Gastrocnemius medialis (tissue), 4 donors: ENCODE measurements at regions not wholly inside any gene's neighbourhood (a gene's known extent, or its start where the extent isn't known, plus 50 kb on each side); places are given as distances from the start of the nearest gene placed in this dataset.
"Not testable (repeated sequence)": the region's sequence is repeated elsewhere in the genome, so short reads cannot be mapped to it uniquely, and the experiment has no call there.

Source experiments
- CTCF ChIP-seq, 5 experiments: fragments of 450-650 bp in 3 of 5; fragments of 200-600 bp in 2 of 5; sonication (generic) in 2 of 5; IDR thresholded peaks in 4 of 5; conservative IDR thresholded peaks in 1 of 5; 1 replicate in 4 of 5; 2 replicates in 1 of 5; pipeline ENCODE4 v1.5.1; 2016 to 2019; ENCODE audit warnings: antibody characterized with exemption in 5 of 5, mild to moderate bottlenecking in 3 of 5, moderate library complexity in 3 of 5
- POLR2A ChIP-seq, 2 donors: fragments of 450-650 bp; IDR thresholded peaks; one replicate each; pipeline ENCODE4 v1.6.1; 2017; ENCODE audit warnings: antibody characterized with exemption in 2 of 2, mild to moderate bottlenecking in 2 of 2, moderate library complexity in 2 of 2

- TF ChIP-seq CTCF (IDR thresholded peaks at IDR 0.05 in 4 of 5, conservative IDR thresholded peaks at IDR 0.05 in 1 of 5); POLR2A (IDR thresholded peaks at IDR 0.05): not testable (repeated sequence)
Observed at GRCh38 chr5:120194650-120195049, 269.4 kb upstream of the PRR16 start.
